Mammary epithelial cell (primary cell): ENCODE measurements at regions not wholly inside any gene's neighbourhood (a gene's known extent, or its start where the extent isn't known, plus 50 kb on each side); places are given as distances from the start of the nearest gene placed in this dataset.

Experiments
- CTCF ChIP-seq, 2 donors: IDR thresholded peaks in 1 of 2; conservative IDR thresholded peaks in 1 of 2; 2 replicates each; pipeline ENCODE4 v1.5.1; 2011 to 2012; ENCODE audit warnings: inconsistent platforms in 2 of 2, low read length in 2 of 2, mild to moderate bottlenecking in 2 of 2, control low read depth in 1 of 2, low read depth in 1 of 2; ENCODE audit not compliant: insufficient read depth in 1 of 2; ENCODE audit errors: extremely low read depth in 1 of 2
- EZH2 ChIP-seq: IDR thresholded peaks from 2 replicates; pipeline ENCODE4 v1.6.1; 2012; ENCODE audit warnings: low read length, inconsistent platforms, borderline replicate concordance

- TF ChIP-seq CTCF (conservative IDR thresholded peaks at IDR 0.05 in 1 of 2, IDR thresholded peaks at IDR 0.05 in 1 of 2; ENCODE audit: extremely low read depth in 1 of 2, insufficient read depth in 1 of 2, low read depth in 1 of 2, low read length in 2 of 2) = no peak
- TF ChIP-seq EZH2 = no peak
Measured at GRCh38 chr16:85176541-85177447, 64.5 kb upstream of the CIBAR2 start.
